ENCODE measurements at regions not wholly inside any gene's neighbourhood (a gene's known extent, or its start where the extent isn't known, plus 50 kb on each side); places are given as distances from the start of the nearest gene placed in this dataset.

DNA sequence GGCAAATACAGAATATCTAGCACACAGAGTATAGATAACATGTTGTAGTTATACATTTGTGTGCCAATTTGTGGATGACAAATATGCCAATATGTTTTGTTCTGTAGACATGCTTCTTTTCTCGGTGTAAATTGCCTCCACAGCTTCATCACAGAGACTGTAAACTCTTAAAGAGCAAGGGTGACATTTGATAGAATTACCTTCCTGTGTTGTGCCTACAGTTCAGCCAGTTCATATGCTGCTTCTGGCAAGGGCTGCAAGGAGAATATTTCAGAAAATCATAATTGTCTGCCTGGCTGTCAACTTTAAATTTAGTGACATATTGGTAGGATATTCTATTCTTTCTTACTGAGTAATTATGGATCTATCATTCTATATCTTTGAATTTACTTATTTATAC is 155.1 kb downstream of the MAT2B start:
- DNase-seq (ENCODE audit: extremely low read depth, low read depth) = no peak
- TF ChIP-seq, protein P1, sequence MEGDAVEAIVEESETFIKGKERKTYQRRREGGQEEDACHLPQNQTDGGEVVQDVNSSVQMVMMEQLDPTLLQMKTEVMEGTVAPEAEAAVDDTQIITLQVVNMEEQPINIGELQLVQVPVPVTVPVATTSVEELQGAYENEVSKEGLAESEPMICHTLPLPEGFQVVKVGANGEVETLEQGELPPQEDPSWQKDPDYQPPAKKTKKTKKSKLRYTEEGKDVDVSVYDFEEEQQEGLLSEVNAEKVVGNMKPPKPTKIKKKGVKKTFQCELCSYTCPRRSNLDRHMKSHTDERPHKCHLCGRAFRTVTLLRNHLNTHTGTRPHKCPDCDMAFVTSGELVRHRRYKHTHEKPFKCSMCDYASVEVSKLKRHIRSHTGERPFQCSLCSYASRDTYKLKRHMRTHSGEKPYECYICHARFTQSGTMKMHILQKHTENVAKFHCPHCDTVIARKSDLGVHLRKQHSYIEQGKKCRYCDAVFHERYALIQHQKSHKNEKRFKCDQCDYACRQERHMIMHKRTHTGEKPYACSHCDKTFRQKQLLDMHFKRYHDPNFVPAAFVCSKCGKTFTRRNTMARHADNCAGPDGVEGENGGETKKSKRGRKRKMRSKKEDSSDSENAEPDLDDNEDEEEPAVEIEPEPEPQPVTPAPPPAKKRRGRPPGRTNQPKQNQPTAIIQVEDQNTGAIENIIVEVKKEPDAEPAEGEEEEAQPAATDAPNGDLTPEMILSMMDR (IDR thresholded peaks at IDR 0.05; ENCODE audit: low read depth, low read length) = no peak

DNA sequence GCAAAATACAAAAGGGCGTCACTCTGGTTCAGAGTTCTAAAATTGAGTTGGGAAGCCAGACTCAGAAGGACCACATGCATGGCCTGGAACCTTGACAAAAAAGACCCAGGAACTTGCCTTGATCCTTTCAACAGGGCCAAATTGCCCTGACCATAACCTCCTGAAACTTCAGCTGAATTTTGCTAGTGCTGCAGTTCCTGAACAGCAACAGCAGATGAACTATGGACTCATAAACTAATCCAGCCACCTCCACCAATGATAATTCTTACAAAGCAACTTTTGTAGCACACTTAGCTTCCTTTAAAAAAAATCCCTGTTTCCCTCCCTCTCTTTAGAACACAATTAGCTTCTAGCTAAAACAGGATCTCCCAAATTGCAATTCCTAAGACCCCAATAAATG is 155.9 kb downstream of the MAT2B start:
- no peak for DNase-seq (ENCODE audit: extremely low read depth, low read depth)
- TF ChIP-seq, protein P1 (IDR thresholded peaks at IDR 0.05; ENCODE audit: low read depth, low read length) = no peak

DNA sequence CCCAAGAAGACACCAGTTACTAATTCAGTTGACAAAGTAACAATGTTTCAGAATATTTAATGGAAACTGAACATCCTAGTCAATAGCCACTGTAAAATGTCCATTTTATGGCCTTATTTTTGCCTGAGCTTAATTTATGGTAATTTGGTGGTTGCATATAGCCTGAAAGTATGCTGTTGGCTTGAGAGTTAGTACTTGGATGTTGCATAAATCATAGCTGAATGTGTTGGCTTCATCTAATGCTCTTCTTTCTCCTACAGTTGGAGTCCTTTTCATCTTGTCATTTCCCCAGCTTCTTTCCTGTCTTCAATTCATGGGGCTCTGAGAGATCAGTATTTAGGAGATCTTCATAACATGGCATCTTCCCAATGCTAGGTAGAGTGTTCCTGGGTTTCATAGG is 164.6 kb downstream of the MAT2B start:
- no peak for DNase-seq (ENCODE audit: extremely low read depth, low read depth)

DNA sequence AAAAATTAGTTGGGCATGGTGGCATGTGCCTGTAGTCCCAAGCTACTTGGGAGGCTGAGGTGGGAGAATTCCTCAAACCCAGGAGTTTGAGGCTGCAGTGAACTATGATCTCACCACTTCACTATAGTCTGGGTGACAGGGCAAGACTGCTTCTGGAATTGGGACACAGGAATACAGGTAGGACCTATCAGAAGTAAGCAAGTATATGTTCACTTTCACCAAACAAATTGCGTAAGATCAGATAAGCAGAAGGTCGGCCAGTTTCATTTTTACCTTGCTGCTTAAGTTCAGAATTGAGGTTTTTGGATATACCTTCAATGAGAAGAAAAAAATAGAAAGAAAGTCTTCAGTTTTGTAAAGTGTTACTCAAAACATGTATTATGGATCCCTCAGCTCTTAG is 171.7 kb downstream of the MAT2B start:
- TF ChIP-seq, protein P1 (IDR thresholded peaks at IDR 0.05; ENCODE audit: low read depth, low read length) = no peak
- no peak for DNase-seq (ENCODE audit: extremely low read depth, low read depth)

More for the DNA sequence above, 164.6 kb downstream of the MAT2B start:
- TF ChIP-seq, protein P1 (IDR thresholded peaks at IDR 0.05; ENCODE audit: low read depth, low read length) = no peak

DNA sequence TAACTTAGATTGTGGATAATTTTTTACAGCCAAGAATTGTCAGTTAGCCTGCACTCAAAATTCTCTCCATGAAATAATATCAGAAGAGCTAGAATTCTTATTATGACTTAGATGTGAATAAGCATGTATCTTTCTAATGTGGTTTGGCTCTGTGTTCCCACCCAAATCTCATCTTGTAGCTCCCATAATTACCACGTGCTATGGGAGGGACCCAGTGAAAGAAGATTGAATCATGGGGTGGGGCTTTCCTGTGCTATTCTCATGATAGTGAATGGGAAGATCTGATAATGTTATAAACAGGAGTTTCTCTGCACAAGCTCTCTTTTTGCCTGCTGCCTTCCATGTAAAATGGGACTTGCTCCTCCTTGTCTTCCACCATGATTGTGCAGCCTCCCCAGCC is 176.8 kb downstream of the MAT2B start:
- TF ChIP-seq, protein P1 (IDR thresholded peaks at IDR 0.05; ENCODE audit: low read depth, low read length) = no peak
- no peak for DNase-seq (ENCODE audit: extremely low read depth, low read depth)

DNA sequence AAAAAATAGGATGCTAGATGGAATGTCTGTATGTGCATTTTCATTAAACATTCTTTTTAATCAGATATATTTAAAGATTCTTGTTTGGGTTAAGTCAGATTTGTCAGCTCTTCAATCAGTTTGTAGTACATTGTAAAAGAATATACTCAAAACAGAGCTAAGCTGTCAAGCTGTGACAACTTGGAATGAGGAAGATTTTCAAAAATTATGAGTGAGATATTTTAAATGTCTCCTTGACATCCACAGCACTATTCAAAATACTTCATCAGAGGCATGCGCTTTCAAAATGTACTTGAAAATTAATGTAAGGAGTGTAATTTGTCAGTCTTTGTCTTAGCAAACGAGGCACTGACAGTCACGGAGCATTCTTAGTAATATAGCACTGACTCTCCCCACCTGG is 182.0 kb downstream of the MAT2B start:
- DNase-seq (ENCODE audit: extremely low read depth, low read depth) = no peak

DNA sequence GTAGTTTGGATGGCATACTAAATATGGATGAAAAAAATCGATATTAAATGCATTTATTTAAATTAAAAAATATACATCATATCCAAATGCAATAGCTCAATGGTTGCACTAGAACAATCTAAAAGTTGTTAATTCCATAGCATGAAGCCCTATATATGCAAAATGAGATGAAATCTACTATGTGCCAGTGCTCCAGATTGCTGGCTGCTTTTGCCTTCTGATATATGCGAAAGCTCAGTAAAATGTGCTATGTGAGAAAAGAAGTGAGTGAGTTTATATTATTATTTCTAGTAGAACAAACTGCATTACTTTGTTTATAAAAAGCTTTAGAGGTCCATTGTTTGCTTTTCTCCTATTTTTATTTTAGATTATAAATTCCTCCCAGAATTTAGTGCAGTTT is 186.7 kb downstream of the MAT2B start:
- TF ChIP-seq, protein P1 (IDR thresholded peaks at IDR 0.05; ENCODE audit: low read depth, low read length) = no peak
- no peak for DNase-seq (ENCODE audit: extremely low read depth, low read depth)

More for the DNA sequence above, 182.0 kb downstream of the MAT2B start:
- TF ChIP-seq, protein P1 (IDR thresholded peaks at IDR 0.05; ENCODE audit: low read depth, low read length) = no peak
